ENCODE measurements at regions not wholly inside any gene's neighbourhood (a gene's known extent, or its start where the extent isn't known, plus 50 kb on each side); places are given as distances from the start of the nearest gene placed in this dataset.

DNA sequence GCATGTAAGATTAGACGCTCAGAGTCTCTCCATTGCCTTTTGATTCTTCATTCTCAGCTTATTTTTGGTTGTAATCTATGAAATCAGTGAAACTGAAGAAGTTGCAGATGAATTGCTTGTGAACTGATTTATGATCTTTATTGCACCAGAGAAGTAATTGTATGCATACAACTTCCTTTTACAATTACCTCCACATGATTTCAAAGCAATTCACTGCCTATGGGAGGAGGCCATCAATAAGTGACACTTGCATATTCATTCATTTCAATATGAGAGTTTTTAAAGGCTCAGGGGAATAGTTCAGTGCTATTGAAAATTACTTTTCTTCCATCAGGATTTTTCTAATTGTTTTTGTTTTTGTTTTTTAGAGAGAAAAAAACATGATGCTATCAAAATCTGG is 222.3 kb downstream of the NKX6-1 start:
- TF ChIP-seq, protein P1, sequence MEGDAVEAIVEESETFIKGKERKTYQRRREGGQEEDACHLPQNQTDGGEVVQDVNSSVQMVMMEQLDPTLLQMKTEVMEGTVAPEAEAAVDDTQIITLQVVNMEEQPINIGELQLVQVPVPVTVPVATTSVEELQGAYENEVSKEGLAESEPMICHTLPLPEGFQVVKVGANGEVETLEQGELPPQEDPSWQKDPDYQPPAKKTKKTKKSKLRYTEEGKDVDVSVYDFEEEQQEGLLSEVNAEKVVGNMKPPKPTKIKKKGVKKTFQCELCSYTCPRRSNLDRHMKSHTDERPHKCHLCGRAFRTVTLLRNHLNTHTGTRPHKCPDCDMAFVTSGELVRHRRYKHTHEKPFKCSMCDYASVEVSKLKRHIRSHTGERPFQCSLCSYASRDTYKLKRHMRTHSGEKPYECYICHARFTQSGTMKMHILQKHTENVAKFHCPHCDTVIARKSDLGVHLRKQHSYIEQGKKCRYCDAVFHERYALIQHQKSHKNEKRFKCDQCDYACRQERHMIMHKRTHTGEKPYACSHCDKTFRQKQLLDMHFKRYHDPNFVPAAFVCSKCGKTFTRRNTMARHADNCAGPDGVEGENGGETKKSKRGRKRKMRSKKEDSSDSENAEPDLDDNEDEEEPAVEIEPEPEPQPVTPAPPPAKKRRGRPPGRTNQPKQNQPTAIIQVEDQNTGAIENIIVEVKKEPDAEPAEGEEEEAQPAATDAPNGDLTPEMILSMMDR (IDR thresholded peaks at IDR 0.05; ENCODE audit: partially characterized antibody, unreplicated experiment) = no peak
- DNase-seq = no peak
- Mint-ChIP-seq H3K36me3 (ENCODE audit: unreplicated experiment) (no peaks in the 10 kb centered on the region), H3K27me3 (ENCODE audit: unreplicated experiment) (no peaks in the 10 kb centered on the region), H3K4me3 (ENCODE audit: unreplicated experiment) (no peak overlapping the region), H3K27ac (ENCODE audit: unreplicated experiment) (no peak overlapping the region), H3K9me3 (ENCODE audit: unreplicated experiment) (no peaks in the 10 kb centered on the region), H3K4me1 (ENCODE audit: low read depth, unreplicated experiment) (no peaks in the 10 kb centered on the region)

DNA sequence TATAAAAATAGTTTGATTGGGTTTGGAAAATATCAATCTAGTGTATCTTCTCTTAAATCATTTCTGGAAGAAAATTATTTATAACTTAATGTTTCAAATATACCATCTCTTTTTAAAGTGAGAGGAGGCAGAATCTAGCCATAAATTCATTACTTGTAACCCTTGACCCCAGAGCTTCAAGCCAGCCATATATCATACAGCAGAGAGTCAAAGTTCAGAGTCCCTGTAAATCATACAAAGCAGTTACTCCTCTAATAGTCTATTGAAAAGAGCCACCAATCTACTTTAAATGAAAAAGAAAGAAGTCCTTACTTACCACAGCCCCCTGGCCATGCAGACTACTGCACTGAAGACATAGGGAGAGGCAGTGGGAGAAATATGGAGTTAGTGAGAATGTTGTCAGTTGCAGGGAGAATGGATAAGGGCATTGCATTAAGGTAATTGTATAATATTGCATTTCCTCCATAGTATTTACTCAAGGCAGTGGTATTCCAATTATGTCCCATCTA is 229.5 kb downstream of the NKX6-1 start:
- no peak for DNase-seq
- Mint-ChIP-seq H3K4me3 (ENCODE audit: unreplicated experiment) (no peak overlapping the region), H3K27ac (ENCODE audit: unreplicated experiment) (no peak overlapping the region)

DNA sequence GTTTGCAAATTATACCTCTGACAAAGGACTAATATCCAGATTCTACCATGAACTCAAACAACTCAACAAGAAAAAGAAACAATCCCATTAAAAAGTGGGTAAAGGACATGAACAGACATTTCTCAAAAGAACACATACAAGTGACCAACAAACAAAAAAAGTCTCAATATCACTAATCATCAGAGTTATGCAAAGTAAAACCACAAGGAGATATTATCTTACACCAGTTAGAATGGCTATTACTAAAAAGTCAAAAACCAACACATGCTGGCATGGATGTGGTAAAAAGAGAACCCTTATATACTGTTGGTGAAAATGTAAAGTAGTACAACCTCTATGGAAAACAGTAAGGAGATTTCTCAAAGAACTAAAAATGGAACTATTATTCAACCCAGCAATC is 234.4 kb downstream of the NKX6-1 start:
- peaks cover 11% of the 10 kb centered on the region for H3K36me3 Mint-ChIP-seq (ENCODE audit: unreplicated experiment)

More for the DNA sequence above, 229.5 kb downstream of the NKX6-1 start:
- TF ChIP-seq, protein P1 (IDR thresholded peaks at IDR 0.05; ENCODE audit: partially characterized antibody, unreplicated experiment) = no peak
- Mint-ChIP-seq H3K36me3 (ENCODE audit: unreplicated experiment) (no peaks in the 10 kb centered on the region), H3K27me3 (ENCODE audit: unreplicated experiment) (no peaks in the 10 kb centered on the region), H3K4me1 (ENCODE audit: low read depth, unreplicated experiment) (no peaks in the 10 kb centered on the region), H3K9me3 (ENCODE audit: unreplicated experiment) (no peaks in the 10 kb centered on the region)

DNA sequence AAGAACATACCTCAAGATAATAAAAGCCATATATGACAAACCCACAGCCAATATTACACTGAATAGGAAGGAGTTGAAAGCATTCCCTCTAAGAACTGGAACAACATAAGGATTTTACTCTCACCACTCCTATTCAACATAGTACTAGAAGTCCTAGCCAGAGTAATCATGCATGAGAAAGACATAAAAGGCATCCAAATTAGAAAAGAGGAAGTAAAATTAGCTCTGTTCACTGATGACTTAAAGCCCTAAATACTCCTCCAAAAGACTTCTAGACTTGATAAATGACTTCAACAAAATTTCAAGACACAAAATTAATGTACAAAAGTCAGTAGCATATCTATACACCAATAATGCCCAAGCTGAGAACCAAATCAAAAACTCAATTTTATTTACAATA is 235.7 kb downstream of the NKX6-1 start:
- Mint-ChIP-seq H3K4me1 (ENCODE audit: low read depth, unreplicated experiment) (no peaks in the 10 kb centered on the region), H3K27me3 (ENCODE audit: unreplicated experiment) (no peaks in the 10 kb centered on the region), H3K36me3 (ENCODE audit: unreplicated experiment) (peaks cover 20% of the 10 kb centered on the region), H3K27ac (ENCODE audit: unreplicated experiment) (no peak overlapping the region), H3K9me3 (ENCODE audit: unreplicated experiment) (peaks cover 8% of the 10 kb centered on the region), H3K4me3 (ENCODE audit: unreplicated experiment) (no peak overlapping the region)
- no peak for DNase-seq
- TF ChIP-seq, protein P1 (IDR thresholded peaks at IDR 0.05; ENCODE audit: partially characterized antibody, unreplicated experiment) = no peak

More for the DNA sequence above, 234.4 kb downstream of the NKX6-1 start:
- no peak for DNase-seq
- no peak overlapping the region for H3K4me3 Mint-ChIP-seq (ENCODE audit: unreplicated experiment)
- TF ChIP-seq, protein P1 (IDR thresholded peaks at IDR 0.05; ENCODE audit: partially characterized antibody, unreplicated experiment) = no peak
- peaks cover 7% of the 10 kb centered on the region for H3K9me3 Mint-ChIP-seq (ENCODE audit: unreplicated experiment)
- no peaks in the 10 kb centered on the region for H3K27me3 Mint-ChIP-seq (ENCODE audit: unreplicated experiment)
- no peak overlapping the region for H3K27ac Mint-ChIP-seq (ENCODE audit: unreplicated experiment)
- H3K4me1 Mint-ChIP-seq (ENCODE audit: low read depth, unreplicated experiment) = no peaks in the 10 kb centered on the region

DNA sequence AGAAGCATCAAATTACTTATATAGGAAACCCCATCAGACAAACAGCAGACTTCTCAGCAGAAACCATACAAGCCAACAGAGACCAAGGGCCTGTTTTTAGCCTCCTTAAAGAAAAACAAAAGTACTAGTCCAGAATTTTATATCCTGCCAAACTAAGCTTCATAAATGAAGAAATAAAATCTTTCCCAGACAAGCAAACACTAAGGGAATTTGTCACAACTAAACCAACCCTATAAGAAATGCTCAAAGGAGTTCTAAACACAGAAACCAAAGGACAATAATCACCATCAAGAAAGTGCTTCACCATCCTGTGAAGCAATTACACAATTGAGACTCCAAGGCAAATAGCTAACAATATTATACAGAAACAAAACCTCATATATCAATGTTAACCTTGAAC is 238.6 kb downstream of the NKX6-1 start:
- DNase-seq = no peak
- Mint-ChIP-seq H3K4me3 (ENCODE audit: unreplicated experiment) (no peak overlapping the region), H3K36me3 (ENCODE audit: unreplicated experiment) (peaks cover 20% of the 10 kb centered on the region), H3K27me3 (ENCODE audit: unreplicated experiment) (no peaks in the 10 kb centered on the region), H3K9me3 (ENCODE audit: unreplicated experiment) (peaks cover 8% of the 10 kb centered on the region), H3K27ac (ENCODE audit: unreplicated experiment) (no peak overlapping the region), H3K4me1 (ENCODE audit: low read depth, unreplicated experiment) (no peaks in the 10 kb centered on the region)
- TF ChIP-seq, protein P1 (IDR thresholded peaks at IDR 0.05; ENCODE audit: partially characterized antibody, unreplicated experiment) = no peak
